PFSK-1 (cell line): ENCODE measurements at regions not wholly inside any gene's neighbourhood (a gene's known extent, or its start where the extent isn't known, plus 50 kb on each side); places are given as distances from the start of the nearest gene placed in this dataset.

Experiments used
- FOXP2 ChIP-seq: optimal IDR thresholded peaks from 2 replicates; pipeline ENCODE3; 2011; ENCODE audit warnings: borderline replicate concordance, control low read depth, inconsistent platforms; ENCODE audit not compliant: insufficient read depth; ENCODE audit errors: extremely low read length, extremely low read depth
- POLR2AphosphoS5 ChIP-seq: IDR thresholded peaks from 2 replicates; pipeline ENCODE4 v1.6.1; 2012; ENCODE audit warnings: low read depth, mild to moderate bottlenecking, control low read depth, low read length, moderate library complexity
- REST ChIP-seq, 2 experiments: IDR thresholded peaks; 2 replicates each; pipeline versions ENCODE4 v1.6.1 to v1.8.0; 2011 to 2012; ENCODE audit warnings: low read depth in 2 of 2, low read length in 2 of 2, control low read depth in 1 of 2, inconsistent platforms in 1 of 2, mild to moderate bottlenecking in 1 of 2, moderate library complexity in 1 of 2; ENCODE audit not compliant: insufficient read depth in 1 of 2
- SIN3A ChIP-seq: IDR thresholded peaks from 2 replicates; pipeline ENCODE4 v1.6.1; 2012; ENCODE audit warnings: mild to moderate bottlenecking, low read length, moderate library complexity, borderline replicate concordance; ENCODE audit not compliant: insufficient read depth
- TAF1 ChIP-seq: IDR thresholded peaks from 2 replicates; pipeline ENCODE4 v1.6.1; 2012; ENCODE audit warnings: low read length, control low read depth, borderline replicate concordance; ENCODE audit not compliant: insufficient read depth

- TF ChIP-seq SIN3A (no peak), FOXP2 (no peak), POLR2AphosphoS5 (no peak), REST (IDR thresholded peaks at IDR 0.05; ENCODE audit: insufficient read depth in 1 of 2, low read depth in 2 of 2, low read length in 2 of 2) (no peak), TAF1 (no peak)
Measured at GRCh38 chr1:68801440-68801839, 304.6 kb upstream of the DEPDC1 start.

GRCh38 chr1:68805097-68805641 is 308.3 kb upstream of the DEPDC1 start:
- TF ChIP-seq SIN3A (no peak), REST (IDR thresholded peaks at IDR 0.05; ENCODE audit: insufficient read depth in 1 of 2, low read depth in 2 of 2, low read length in 2 of 2) (no peak), FOXP2 (no peak), TAF1 (no peak), POLR2AphosphoS5 (no peak)

- TF ChIP-seq FOXP2: no peak
- no peak for TF ChIP-seq TAF1
Measured at GRCh38 chr1:68808351-68808750, 311.5 kb upstream of the DEPDC1 start.

GRCh38 chr1:68811806-68812205 is 314.9 kb upstream of the DEPDC1 start:
- TF ChIP-seq SIN3A (no peak), FOXP2 (no peak), REST (IDR thresholded peaks at IDR 0.05; ENCODE audit: insufficient read depth in 1 of 2, low read depth in 2 of 2, low read length in 2 of 2) (no peak), TAF1 (no peak), POLR2AphosphoS5 (no peak)

- TF ChIP-seq REST (IDR thresholded peaks at IDR 0.05; ENCODE audit: insufficient read depth in 1 of 2, low read depth in 2 of 2, low read length in 2 of 2) (no peak), TAF1 (no peak), POLR2AphosphoS5 (no peak), SIN3A (no peak), FOXP2 (no peak)
Measured at GRCh38 chr1:68812333-68812732, 315.5 kb upstream of the DEPDC1 start.
